Thyroid gland (tissue), 4 donors: ENCODE measurements at regions not wholly inside any gene's neighbourhood (a gene's known extent, or its start where the extent isn't known, plus 50 kb on each side); places are given as distances from the start of the nearest gene placed in this dataset.

Experiments used
- DNase-seq, 2 donors: peaks; one replicate each; pipeline ENCODE4 v3.0.0-alpha.2; 2019
- H3K27ac ChIP-seq, 3 donors: fragments of 200-600 bp; sonication (generic); 1 replicate in 2 of 3; 2 replicates in 1 of 3; pipeline ENCODE4 v1.5.1; 2016 to 2019; ENCODE audit warnings: mild to moderate bottlenecking in 1 of 3, moderate library complexity in 1 of 3
- H3K27me3 ChIP-seq: fragments of 200-600 bp; sonication (generic); one replicate; pipeline ENCODE4 v1.5.1; 2019
- H3K36me3 ChIP-seq, 2 donors: fragments of 200-600 bp; sonication (generic); one replicate each; pipeline ENCODE4 v1.5.1; 2016 to 2019
- H3K4me1 ChIP-seq, 2 donors: fragments of 200-600 bp; sonication (generic); one replicate each; pipeline ENCODE4 v1.5.1; 2017 to 2019
- H3K4me3 ChIP-seq, 3 donors: fragments of 200-600 bp; sonication (generic); replicated peaks in 1 of 3; 1 replicate in 2 of 3; 2 replicates in 1 of 3; pipeline ENCODE4 v1.5.1; 2016; ENCODE audit warnings: mild to moderate bottlenecking in 1 of 3
- H3K9me3 ChIP-seq: fragments of 200-600 bp; sonication (generic); one replicate; pipeline ENCODE4 v1.5.1; 2017
- CTCF ChIP-seq, 6 experiments: fragments of 200-600 bp in 3 of 6; fragments of 450-650 bp in 3 of 6; sonication (generic) in 3 of 6; IDR thresholded peaks; one replicate each; pipeline ENCODE4 v1.5.1; 2016 to 2019; ENCODE audit warnings: antibody characterized with exemption in 6 of 6, mild to moderate bottlenecking in 2 of 6, inconsistent platforms in 1 of 6, moderate library complexity in 1 of 6
- POLR2A ChIP-seq, 2 donors: fragments of 450-650 bp; IDR thresholded peaks; one replicate each; pipeline ENCODE4 v1.6.1; 2017; ENCODE audit warnings: antibody characterized with exemption in 2 of 2, mild to moderate bottlenecking in 2 of 2, moderate library complexity in 1 of 2
- WGBS, 2 donors: methylation state at CpG; one replicate each; pipeline ENCODE4 v1.1.5; 2017; 5-methylcytosine and 5-hydroxymethylcytosine counted together
- intact Hi-C: fragments of 100-400 bp; cut with DNase I; formaldehyde crosslinking; loops from one replicate; pipeline ENCODE4 v1.15.1; 2023

GRCh38 chr14:29030970-29031369 lies 264.4 kb downstream of the FOXG1 start:
- Histone ChIP-seq H3K36me3 (no peaks in the 10 kb centered on the region), H3K9me3 (no peaks in the 10 kb centered on the region), H3K4me1 (no peaks in the 10 kb centered on the region), H3K27ac (no peak overlapping the region), H3K27me3 (no peaks in the 10 kb centered on the region), H3K4me3 (no peak overlapping the region)
- intact Hi-C loops: no loop called here
- 94 to 98% methylated on average over 2 of the region's 2 CpGs for WGBS, 2 donors
- TF ChIP-seq POLR2A (IDR thresholded peaks at IDR 0.05): no peak
- DNase-seq: no peak

GRCh38 chr14:29035134-29035533 lies 268.5 kb downstream of the FOXG1 start:
- no peak for DNase-seq
- 76 to 84% methylated on average over 3 of the region's 3 CpGs for WGBS, 2 donors
- Histone ChIP-seq H3K36me3 (no peaks in the 10 kb centered on the region), H3K27me3 (no peaks in the 10 kb centered on the region), H3K4me1 (no peaks in the 10 kb centered on the region), H3K27ac (no peak overlapping the region), H3K4me3 (no peak overlapping the region), H3K9me3 (no peaks in the 10 kb centered on the region)
- no peak for TF ChIP-seq CTCF (IDR thresholded peaks at IDR 0.05)
- TF ChIP-seq POLR2A (IDR thresholded peaks at IDR 0.05): no peak
- intact Hi-C loops: no loop called here

- no peak overlapping the region for H3K27ac ChIP-seq
- intact Hi-C loops: no loop called here
- no peaks in the 10 kb centered on the region for H3K9me3 ChIP-seq
- H3K4me3 ChIP-seq: no peak overlapping the region
- no peak for DNase-seq
- no peaks in the 10 kb centered on the region for H3K27me3 ChIP-seq
- no peaks in the 10 kb centered on the region for H3K36me3 ChIP-seq
- H3K4me1 ChIP-seq: no peaks in the 10 kb centered on the region
- TF ChIP-seq POLR2A (IDR thresholded peaks at IDR 0.05) (no peak), CTCF (IDR thresholded peaks at IDR 0.05) (no peak)
These were observed 270.8 kb downstream of the FOXG1 start for GRCh38 chr14:29037411-29037810.

GRCh38 chr14:29039171-29039570 lies 272.6 kb downstream of the FOXG1 start:
- TF ChIP-seq CTCF (IDR thresholded peaks at IDR 0.05) (no peak), POLR2A (IDR thresholded peaks at IDR 0.05) (no peak)
- Histone ChIP-seq H3K4me1 (no peaks in the 10 kb centered on the region), H3K4me3 (no peak overlapping the region), H3K36me3 (no peaks in the 10 kb centered on the region), H3K27me3 (no peaks in the 10 kb centered on the region), H3K27ac (no peak overlapping the region), H3K9me3 (no peaks in the 10 kb centered on the region)
- DNase-seq: no peak
- 61 to 64% methylated on average over 2 of the region's 2 CpGs for WGBS, 2 donors
- intact Hi-C loops: no loop called here

GRCh38 chr14:29042551-29042950 lies 276.0 kb downstream of the FOXG1 start:
- WGBS, 2 donors: 53 to 64% methylated on average over 2 of the region's 2 CpGs
- intact Hi-C loops: no loop called here
- Histone ChIP-seq H3K27ac (no peak overlapping the region), H3K4me3 (no peak overlapping the region), H3K9me3 (no peaks in the 10 kb centered on the region), H3K27me3 (no peaks in the 10 kb centered on the region), H3K4me1 (no peaks in the 10 kb centered on the region), H3K36me3 (no peaks in the 10 kb centered on the region)
- TF ChIP-seq POLR2A (IDR thresholded peaks at IDR 0.05) (no peak), CTCF (IDR thresholded peaks at IDR 0.05) (no peak)
- DNase-seq: no peak

- intact Hi-C loops: no loop called here
- no peak for TF ChIP-seq POLR2A (IDR thresholded peaks at IDR 0.05)
- no peak for TF ChIP-seq CTCF (IDR thresholded peaks at IDR 0.05)
- WGBS, 2 donors: 89 to 93% methylated on average over 2 of the region's 2 CpGs
- Histone ChIP-seq H3K27ac (no peak overlapping the region), H3K4me3 (no peak overlapping the region), H3K27me3 (no peaks in the 10 kb centered on the region), H3K9me3 (no peaks in the 10 kb centered on the region), H3K4me1 (no peaks in the 10 kb centered on the region), H3K36me3 (no peaks in the 10 kb centered on the region)
- no peak for DNase-seq
These were observed 277.1 kb downstream of the FOXG1 start for GRCh38 chr14:29043737-29044136.
